Left lung (tissue), 4 donors: ENCODE measurements at regions not wholly inside any gene's neighbourhood (a gene's known extent, or its start where the extent isn't known, plus 50 kb on each side); places are given as distances from the start of the nearest gene placed in this dataset.

Source experiments
- ATAC-seq: fragments of 200-7000 bp; cut with Tn5 transposase; one replicate; pipeline ENCODE4 v1.9.1; 2020; ENCODE audit warnings: moderate library complexity
- DNase-seq, 4 donors: peaks; one replicate each; pipeline ENCODE4 v3.0.0-alpha.2; 2013 to 2020
- H3K27ac ChIP-seq, 2 donors: fragments of 200-600 bp; sonication (generic) in 1 of 2; one replicate each; pipeline versions ENCODE4 v1.5.0 to v1.8.0; 2020 to 2021
- H3K27me3 ChIP-seq, 2 donors: fragments of 200-600 bp; sonication (generic) in 1 of 2; one replicate each; pipeline versions ENCODE4 v1.5.0 to v1.8.0; 2020 to 2021
- H3K36me3 ChIP-seq, 2 donors: fragments of 200-600 bp; sonication (generic) in 1 of 2; one replicate each; pipeline versions ENCODE4 v1.5.0 to v1.8.0; 2020 to 2021
- H3K4me1 ChIP-seq, 2 donors: fragments of 200-600 bp; one replicate each; pipeline ENCODE4 v1.8.0; 2021
- H3K4me3 ChIP-seq, 2 donors: fragments of 200-600 bp; sonication (generic) in 1 of 2; one replicate each; pipeline versions ENCODE4 v1.5.0 to v1.8.0; 2020 to 2021; ENCODE audit warnings: mild to moderate bottlenecking in 1 of 2
- H3K9me3 ChIP-seq, 2 donors: fragments of 200-600 bp; sonication (generic) in 1 of 2; one replicate each; pipeline versions ENCODE4 v1.5.0 to v1.8.0; 2020 to 2021
- CTCF ChIP-seq, 2 donors: fragments of 200-600 bp; sonication (generic) in 1 of 2; IDR thresholded peaks; one replicate each; pipeline versions ENCODE4 v1.5.0 to v1.8.0; 2021; ENCODE audit warnings: antibody characterized with exemption in 2 of 2
- intact Hi-C, 2 donors: fragments of 100-400 bp; cut with DNase I; formaldehyde crosslinking; loops; one replicate each; pipeline versions ENCODE4 v1.11.2 to v1.14.2; 2022
- donor health status: DM: no; HTN: yes; CAD: no.
- donor health status: DM: no; HTN: no; CAD: no.

- Histone ChIP-seq H3K4me1 (no peaks in the 10 kb centered on the region), H3K4me3 (no peak overlapping the region), H3K9me3 (no peaks in the 10 kb centered on the region), H3K27ac (no peak overlapping the region), H3K36me3 (no peaks in the 10 kb centered on the region), H3K27me3 (no peaks in the 10 kb centered on the region)
- DNase-seq (no peak), ATAC-seq (no peak)
- no peak for TF ChIP-seq CTCF (IDR thresholded peaks at IDR 0.05)
- intact Hi-C loops = no loop called here
Observed at GRCh38 chr4:155597933-155598451, 68.7 kb upstream of the GUCY1A1 start.

- H3K27me3 ChIP-seq = no peaks in the 10 kb centered on the region
- DNase-seq = no peak
- H3K36me3 ChIP-seq = no peaks in the 10 kb centered on the region
- intact Hi-C loops = no loop called here
- no peak for TF ChIP-seq CTCF (IDR thresholded peaks at IDR 0.05)
- ATAC-seq = no peak
- H3K4me3 ChIP-seq = no peak overlapping the region
- no peak overlapping the region for H3K27ac ChIP-seq
- H3K4me1 ChIP-seq = no peaks in the 10 kb centered on the region
- H3K9me3 ChIP-seq = no peaks in the 10 kb centered on the region
Observed at GRCh38 chr4:155597281-155597680, 69.4 kb upstream of the GUCY1A1 start.

- no peak for TF ChIP-seq CTCF (IDR thresholded peaks at IDR 0.05)
- no peaks in the 10 kb centered on the region for H3K4me1 ChIP-seq
- intact Hi-C loops = no loop called here
- DNase-seq = no peak
- no peaks in the 10 kb centered on the region for H3K9me3 ChIP-seq
- H3K4me3 ChIP-seq = no peak overlapping the region
- no peak overlapping the region for H3K27ac ChIP-seq
- H3K36me3 ChIP-seq = no peaks in the 10 kb centered on the region
- no peak for ATAC-seq
- no peaks in the 10 kb centered on the region for H3K27me3 ChIP-seq
Observed at GRCh38 chr4:155593793-155594192, 72.9 kb upstream of the GUCY1A1 start.

GRCh38 chr4:155592938-155593297, 73.7 kb upstream of the GUCY1A1 start:
- ATAC-seq (no peak), DNase-seq (no peak)
- Histone ChIP-seq H3K9me3 (no peaks in the 10 kb centered on the region), H3K4me3 (no peak overlapping the region), H3K4me1 (no peaks in the 10 kb centered on the region), H3K27me3 (no peaks in the 10 kb centered on the region), H3K36me3 (no peaks in the 10 kb centered on the region), H3K27ac (no peak overlapping the region)
- no peak for TF ChIP-seq CTCF (IDR thresholded peaks at IDR 0.05)
- intact Hi-C loops = no loop called here

GRCh38 chr4:155592179-155592937, 74.3 kb upstream of the GUCY1A1 start:
- no peaks in the 10 kb centered on the region for H3K9me3 ChIP-seq
- ATAC-seq (peak; percentile 59), DNase-seq (peak in 2 of 4 donors; percentile 90 to 92)
- H3K4me1 ChIP-seq = no peaks in the 10 kb centered on the region
- intact Hi-C loops = no loop called here
- peak overlapping the region in 1 of 2 donors; percentile 51 for H3K27ac ChIP-seq
- no peak overlapping the region for H3K4me3 ChIP-seq
- no peak for TF ChIP-seq CTCF (IDR thresholded peaks at IDR 0.05)
- H3K27me3 ChIP-seq = no peaks in the 10 kb centered on the region
- no peaks in the 10 kb centered on the region for H3K36me3 ChIP-seq
